ENCODE measurements at regions not wholly inside any gene's neighbourhood (a gene's known extent, or its start where the extent isn't known, plus 50 kb on each side); places are given as distances from the start of the nearest gene placed in this dataset.

DNA sequence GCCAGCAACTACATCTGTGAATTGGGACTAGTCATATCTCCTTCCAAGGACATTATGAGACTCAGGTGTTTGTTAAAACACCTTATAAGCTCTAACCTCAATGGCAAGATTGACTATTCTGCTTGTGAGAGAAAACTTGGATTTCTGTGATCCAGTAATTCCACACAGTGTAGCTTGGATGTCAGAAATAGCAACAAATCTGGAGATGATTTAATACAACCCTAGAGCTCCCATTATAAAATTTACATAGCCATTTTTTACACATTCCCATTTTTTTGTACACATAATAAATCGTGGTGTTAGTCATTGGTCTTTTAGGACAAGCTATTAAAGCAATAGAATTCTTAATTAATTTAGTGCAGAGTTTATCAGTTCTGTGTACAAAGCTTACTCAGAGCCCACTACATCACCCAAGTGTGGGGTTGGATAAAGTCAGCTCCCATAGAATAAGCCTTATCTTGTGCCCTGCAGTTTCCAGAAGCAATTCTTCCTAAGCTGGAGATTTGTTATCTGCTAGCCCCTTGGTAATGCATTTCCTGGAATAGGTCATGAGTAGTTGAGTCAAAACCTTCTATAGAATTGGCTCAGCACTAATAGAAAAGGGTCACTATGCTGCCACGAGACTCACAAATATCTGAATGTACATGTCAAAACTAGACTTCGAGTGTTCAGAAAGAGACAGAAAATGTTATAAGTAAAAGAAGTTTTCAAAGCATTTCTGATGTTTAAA is 434.0 kb upstream of the RUNX1 start:
- DNase-seq (ENCODE audit: low read depth): no peak
- H3K4me3 ChIP-seq (ENCODE audit: low read depth, low read length): no peak overlapping the region
- no peak for TF ChIP-seq CTCF (IDR thresholded peaks at IDR 0.05; ENCODE audit: control insufficient read depth, extremely low read depth, insufficient read depth)

GRCh38 chr21:35482096-35482495 is 433.0 kb upstream of the RUNX1 start:
- H3K4me3 ChIP-seq (ENCODE audit: low read depth, low read length): no peak overlapping the region
- TF ChIP-seq CTCF (IDR thresholded peaks at IDR 0.05; ENCODE audit: control insufficient read depth, extremely low read depth, insufficient read depth): no peak
- DNase-seq (ENCODE audit: low read depth): no peak

DNA sequence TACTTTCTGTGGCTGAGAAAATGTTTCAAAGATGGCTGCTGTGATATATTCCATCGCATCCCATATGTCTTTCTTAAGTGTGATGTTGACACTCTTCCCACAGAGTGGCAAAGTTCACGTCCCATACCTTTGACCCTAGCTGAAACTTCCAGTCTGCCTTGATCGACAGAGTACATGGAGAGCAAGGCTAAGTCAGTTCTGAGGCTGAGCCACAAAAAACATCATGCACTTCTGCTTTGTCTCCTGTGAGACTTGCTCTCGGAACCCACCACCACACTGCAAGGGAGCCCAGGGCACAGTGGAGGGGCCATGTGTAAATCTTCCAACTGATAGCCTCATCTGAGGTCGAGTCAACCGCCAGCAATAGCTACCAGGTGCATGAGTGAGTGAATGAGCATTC is 431.9 kb upstream of the RUNX1 start:
- H3K4me3 ChIP-seq (ENCODE audit: low read depth, low read length): no peak overlapping the region
- TF ChIP-seq CTCF (IDR thresholded peaks at IDR 0.05; ENCODE audit: control insufficient read depth, extremely low read depth, insufficient read depth): no peak
- no peak for DNase-seq (ENCODE audit: low read depth)

DNA sequence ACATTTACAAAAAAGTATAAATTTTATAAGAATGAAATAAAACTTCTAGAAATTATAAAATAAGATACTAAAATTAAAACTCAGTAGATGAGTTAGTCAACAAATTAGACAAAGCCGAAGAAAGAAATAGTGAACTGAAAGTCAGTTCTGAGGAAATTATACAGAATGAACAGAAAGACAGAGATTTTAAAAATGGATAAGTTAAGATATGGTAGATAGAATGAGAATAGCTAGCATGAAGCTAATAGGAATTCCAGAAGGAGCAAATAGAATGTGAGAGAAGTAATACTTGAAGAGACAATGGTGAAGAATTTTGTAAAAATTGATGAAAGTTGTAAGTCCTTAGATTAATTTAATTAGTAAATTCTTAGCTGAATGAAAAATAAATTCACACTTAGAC is 430.4 kb upstream of the RUNX1 start:
- no peak for DNase-seq (ENCODE audit: low read depth)
- no peak overlapping the region for H3K4me3 ChIP-seq (ENCODE audit: low read depth, low read length)
- TF ChIP-seq CTCF (IDR thresholded peaks at IDR 0.05; ENCODE audit: control insufficient read depth, extremely low read depth, insufficient read depth): no peak

DNA sequence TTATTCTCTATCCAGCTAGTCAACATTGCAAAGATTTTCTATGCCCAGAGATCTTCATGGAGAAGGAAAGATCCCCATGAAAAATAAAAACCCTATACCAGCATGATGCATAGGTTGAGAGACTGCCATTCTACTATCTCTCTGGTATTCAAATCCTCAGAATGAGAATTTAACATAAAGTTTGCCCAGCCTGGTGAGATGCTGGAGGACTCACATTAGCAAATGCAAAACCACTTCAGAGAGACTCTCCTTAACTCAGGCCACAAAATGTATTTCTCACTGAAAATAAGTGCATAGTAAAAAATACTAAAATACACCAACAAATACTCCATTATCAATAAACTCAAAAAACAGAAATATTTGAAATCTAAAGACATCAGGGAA is 430.0 kb upstream of the RUNX1 start:
- H3K4me3 ChIP-seq (ENCODE audit: low read depth, low read length): no peak overlapping the region
- TF ChIP-seq CTCF (IDR thresholded peaks at IDR 0.05; ENCODE audit: control insufficient read depth, extremely low read depth, insufficient read depth): no peak
- DNase-seq (ENCODE audit: low read depth): no peak

- no peak for TF ChIP-seq CTCF (IDR thresholded peaks at IDR 0.05; ENCODE audit: control insufficient read depth, extremely low read depth, insufficient read depth)
- no peak for DNase-seq (ENCODE audit: low read depth)
- H3K4me3 ChIP-seq (ENCODE audit: low read depth, low read length): no peak overlapping the region
Measured at GRCh38 chr21:35478161-35479064, 429.3 kb upstream of the RUNX1 start.
